ENCODE measurements at regions not wholly inside any gene's neighbourhood (a gene's known extent, or its start where the extent isn't known, plus 50 kb on each side); places are given as distances from the start of the nearest gene placed in this dataset.
A peak's percentile ranks its signal among the peaks of the same experiment; 100 is the strongest.

DNA sequence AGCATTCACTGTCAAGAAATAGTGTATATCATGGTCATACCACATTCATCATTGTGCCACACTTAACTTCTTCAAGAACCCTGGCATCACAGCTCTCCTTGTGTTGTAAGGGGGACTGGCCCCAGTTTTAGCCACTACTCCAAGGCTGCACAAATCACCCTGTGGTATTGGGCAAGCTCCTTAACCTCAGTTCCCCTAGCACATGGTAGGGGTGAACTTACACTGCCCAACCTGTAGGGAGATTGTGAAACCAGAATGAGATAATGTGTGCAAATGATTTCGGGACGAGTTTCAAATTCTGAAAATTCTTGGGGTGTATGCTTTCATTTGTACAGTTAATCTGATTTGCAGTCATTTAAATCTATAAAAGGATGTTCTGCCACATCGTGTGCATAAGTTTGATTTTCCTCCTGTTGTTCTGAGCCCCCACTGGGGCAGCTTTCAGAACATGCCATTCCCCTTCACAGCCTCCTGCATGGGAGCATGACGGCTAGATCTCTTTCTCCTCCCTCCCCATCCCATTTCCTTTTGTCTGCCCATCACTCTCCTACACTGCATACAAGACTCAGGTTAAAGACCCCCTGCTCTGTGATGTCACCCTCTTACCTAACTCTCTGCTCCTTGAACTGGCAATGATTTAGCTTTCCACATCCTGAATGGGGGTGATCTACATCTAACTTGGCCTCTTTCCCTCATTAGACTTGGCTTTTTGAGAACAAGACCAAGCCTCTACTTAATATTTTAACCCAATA lies 290.3 kb downstream of the CHRM3 start:
- DNase-seq (ENCODE audit: extremely low read depth in 1 of 2, low read depth in 1 of 2), result no peak

DNA sequence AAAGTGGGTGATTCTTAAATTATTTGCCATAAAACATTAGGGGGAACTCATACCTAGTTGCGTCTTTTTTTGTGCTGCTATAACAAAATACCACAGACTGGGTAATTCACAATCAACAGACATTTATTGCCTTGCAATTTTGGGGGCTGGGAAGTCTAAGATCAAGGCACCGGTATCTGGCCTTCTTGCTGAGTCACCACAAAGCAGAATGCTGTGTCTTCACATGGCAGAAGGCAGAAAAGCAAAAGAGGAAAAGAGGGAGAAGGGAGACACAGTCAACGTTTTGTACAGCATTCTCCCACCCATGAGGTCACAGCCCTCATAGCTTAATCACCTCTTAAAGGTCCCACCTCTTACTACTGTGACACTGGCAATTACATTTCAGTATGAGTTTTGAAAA lies 291.0 kb downstream of the CHRM3 start:
- DNase-seq (ENCODE audit: extremely low read depth in 1 of 2, low read depth in 1 of 2), result no peak

DNA sequence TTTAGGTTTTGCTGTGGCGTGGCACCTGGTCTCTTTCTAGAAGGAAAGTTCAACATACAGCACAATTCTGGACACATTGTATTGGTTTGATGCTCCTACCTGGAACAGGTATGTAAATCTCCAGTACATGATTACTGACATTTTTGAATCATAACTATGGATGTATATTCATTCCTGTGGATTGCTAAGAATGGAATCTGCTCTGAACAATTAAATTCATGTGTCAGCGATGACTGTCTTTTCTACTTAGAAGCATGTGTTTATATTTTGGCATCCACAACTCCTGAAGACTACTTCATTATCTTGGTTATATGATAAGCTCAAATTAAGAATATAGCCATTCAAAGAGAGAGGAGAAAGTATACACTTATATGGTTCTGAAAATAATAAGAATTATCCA lies 291.8 kb downstream of the CHRM3 start:
- no peak for DNase-seq (ENCODE audit: extremely low read depth in 1 of 2, low read depth in 1 of 2)

DNA sequence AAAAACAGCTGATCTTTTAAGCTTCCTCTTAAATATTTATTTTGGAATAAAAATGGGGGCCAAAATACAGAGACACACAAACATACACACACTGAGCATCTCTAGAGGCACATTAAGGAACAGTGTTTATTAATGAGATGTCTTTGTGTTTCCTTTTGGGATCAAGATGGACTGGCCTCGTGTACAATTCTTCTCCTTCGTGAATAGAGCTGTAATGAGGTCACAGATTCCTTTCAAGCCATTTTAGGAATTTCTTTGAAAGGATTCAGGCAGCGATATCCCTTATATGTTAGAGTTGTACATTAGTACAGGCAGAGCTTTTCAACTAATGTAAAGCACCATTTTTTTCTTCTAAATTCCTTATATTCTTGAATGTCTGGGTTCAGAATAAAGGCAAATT lies 295.7 kb downstream of the CHRM3 start:
- no peak for DNase-seq (ENCODE audit: extremely low read depth in 1 of 2, low read depth in 1 of 2)

DNA sequence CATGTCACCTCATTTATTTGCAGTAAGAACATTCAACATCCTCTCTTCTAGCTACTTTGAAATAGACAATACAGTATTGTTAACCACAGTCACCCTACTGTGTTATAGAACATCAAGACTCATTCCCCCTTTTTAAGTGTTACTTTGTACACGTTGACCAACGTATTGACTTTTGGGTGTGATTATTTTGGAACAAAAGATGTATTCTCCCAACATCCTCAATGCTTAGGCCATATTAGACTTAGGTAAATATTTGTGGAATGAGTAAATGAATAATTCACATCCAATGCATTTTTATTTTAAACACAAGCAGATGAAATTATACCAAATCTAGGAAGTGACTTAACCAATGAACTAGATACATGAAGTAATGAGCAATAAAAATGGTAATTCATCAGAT lies 296.6 kb downstream of the CHRM3 start:
- DNase-seq (ENCODE audit: extremely low read depth in 1 of 2, low read depth in 1 of 2), result no peak

DNA sequence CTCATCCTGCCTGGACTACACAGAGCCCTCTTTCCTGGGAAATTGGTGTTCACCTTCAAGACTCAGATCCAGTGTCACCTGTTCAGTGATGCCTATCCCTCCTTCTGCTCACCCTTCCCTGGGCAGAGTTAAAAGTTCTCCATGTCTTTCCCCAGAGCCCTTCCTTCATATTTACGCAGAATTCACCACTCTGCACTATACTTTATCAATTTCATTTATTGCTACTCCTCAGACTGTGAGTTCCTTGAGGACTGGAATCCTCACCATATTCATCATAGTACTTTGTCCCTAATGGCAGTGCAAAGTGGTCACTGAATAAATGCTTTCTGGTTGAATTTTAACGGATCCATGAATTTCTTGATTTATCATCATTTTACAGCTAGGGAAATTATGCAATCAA lies 300.0 kb downstream of the CHRM3 start:
- DNase-seq (ENCODE audit: extremely low read depth in 1 of 2, low read depth in 1 of 2), result no peak

DNA sequence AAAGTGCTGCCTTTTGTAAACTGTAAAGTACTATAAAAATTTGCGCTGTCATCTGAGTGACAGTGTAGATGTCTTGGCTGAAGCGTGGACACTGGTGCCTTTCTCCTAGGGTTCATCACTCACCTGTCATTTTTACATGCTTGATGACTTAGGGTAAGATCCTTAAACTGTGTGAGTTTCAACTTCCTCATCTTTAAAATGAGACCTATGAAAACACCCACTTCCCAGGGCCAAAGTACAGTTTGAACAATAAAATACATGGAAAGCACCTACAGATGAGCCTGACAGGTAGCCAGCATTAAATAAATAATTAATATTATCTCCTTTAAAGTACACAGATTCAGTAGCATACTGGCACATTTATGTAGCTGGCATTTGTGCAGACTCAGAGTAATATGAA lies 309.9 kb downstream of the CHRM3 start:
- DNase-seq (ENCODE audit: extremely low read depth in 1 of 2, low read depth in 1 of 2), result no peak

DNA sequence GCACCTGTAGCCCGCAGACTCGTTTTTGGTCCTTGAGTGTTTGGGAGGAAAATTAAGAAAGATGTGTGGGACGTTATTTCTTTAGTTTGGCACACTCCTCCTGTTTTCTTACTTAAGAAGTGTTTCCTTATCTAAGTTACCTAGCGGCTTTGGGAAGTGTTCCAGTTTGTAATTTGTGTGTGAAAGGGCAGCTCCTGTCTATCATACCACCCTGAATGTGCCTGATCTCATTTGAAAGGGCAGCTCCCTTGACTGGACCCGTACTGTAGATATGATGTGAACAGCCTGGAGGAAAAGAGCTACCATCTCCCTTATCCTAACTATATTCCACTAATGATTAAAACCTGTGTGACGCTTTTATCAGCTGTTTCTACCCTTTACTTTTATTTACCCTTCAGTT lies 314.3 kb downstream of the CHRM3 start:
- DNase-seq (ENCODE audit: extremely low read depth in 1 of 2, low read depth in 1 of 2), result no peak

DNA sequence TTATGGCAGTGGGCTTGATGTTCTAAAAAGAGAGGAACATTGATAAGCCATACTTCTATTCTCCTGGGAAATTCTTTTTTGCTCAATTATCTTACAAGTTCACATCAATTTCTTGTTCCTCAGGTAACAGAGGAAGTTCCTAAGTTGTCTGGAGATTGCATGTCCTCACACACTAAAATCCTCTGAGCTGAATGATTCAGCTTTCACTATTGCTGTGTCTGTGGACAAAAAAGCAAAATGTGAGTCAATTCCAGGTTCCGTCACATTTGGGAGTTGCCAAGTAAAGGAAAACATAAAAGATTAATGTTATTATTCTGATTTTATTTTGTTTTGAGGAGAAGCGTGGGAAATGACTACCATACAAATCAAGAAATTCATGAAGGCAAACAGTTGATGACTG lies 316.7 kb downstream of the CHRM3 start:
- DNase-seq (ENCODE audit: extremely low read depth in 1 of 2, low read depth in 1 of 2), result no peak

DNA sequence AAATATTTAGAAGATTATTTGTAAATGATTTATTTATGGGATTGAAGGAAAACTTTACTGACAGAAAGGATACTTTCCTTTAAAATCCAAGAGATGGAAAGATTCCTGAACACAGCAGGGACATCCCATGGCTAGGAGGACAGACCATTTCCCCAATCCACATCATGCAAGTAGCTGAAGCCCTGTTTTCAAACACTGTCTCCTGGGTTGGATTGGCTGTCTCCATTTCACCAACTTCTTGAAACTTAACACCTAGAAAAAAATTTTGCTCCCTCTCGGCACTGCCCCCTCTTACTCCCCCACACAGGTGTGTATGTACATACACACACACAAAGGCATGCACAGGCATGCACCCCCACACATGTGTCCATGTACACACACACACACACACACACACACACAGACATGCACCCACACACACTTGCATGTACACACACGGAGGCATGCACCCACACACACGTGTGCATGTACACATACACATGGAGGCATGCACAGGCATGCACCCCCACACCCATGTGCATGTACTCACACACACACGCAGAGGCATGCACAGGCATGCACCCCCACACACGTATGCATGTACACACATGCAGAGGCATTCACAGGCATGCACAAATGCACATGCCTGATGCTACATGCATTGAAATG lies 320.0 kb downstream of the CHRM3 start:
- DNase-seq (ENCODE audit: extremely low read depth in 1 of 2, low read depth in 1 of 2), result no peak

DNA sequence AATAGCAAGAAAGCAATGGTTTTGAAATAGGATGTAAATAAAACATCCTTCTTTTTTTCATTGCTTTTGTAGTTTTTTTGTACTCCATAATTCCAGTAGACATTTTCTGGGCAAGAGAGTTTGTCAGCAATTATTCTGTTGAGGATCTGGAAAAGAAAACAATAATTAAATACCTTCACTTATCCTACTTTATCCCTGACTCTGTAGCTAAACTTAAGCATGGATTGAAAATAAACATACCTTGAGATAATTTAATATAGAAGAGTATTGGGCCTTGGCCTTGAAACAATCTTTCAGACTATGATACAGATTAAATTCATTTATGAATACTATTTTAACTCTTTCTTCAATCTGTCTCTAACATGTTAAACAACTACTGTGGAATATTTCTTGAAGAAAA lies 321.2 kb downstream of the CHRM3 start:
- DNase-seq (ENCODE audit: extremely low read depth in 1 of 2, low read depth in 1 of 2), result no peak

DNA sequence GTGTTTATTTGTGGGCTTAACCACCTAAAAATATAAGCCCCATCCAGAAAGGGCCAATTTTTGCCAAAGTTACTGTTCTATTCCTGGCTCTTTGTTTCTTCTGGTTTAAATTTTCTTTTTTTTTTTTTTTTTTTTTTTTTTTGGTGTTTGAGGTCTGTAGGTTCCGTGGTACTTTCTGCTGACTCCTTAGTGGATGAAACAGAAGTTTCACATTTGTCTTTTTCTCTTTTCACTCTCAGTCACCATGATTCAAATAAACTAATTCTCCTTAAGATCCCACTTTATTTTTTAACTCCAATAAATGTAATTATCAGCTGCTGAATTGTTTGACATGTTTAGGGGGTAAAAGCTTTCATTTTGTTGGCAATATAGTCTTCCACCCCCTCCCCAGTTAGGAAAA lies 322.3 kb downstream of the CHRM3 start:
- DNase-seq (ENCODE audit: extremely low read depth in 1 of 2, low read depth in 1 of 2), result no peak

DNA sequence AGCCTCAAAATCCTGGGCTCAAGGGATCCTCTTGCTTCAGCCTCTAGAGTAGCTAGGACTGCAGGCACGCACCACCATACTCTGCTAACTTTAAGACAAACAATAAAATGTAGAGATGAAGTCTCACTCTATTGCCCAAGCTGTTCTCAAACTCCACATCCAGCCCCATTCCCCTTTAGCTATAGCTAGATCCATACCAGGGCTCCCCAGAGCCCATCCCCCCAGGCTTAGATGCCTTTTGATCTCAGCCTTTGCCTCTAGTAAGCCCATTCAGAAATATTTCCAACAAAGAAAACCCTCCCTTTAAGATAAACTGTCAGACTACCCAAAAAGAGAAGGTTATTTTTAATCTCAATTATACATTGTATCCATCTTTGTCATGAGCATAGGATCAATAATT lies 325.4 kb downstream of the CHRM3 start:
- no peak for DNase-seq (ENCODE audit: extremely low read depth in 1 of 2, low read depth in 1 of 2)

DNA sequence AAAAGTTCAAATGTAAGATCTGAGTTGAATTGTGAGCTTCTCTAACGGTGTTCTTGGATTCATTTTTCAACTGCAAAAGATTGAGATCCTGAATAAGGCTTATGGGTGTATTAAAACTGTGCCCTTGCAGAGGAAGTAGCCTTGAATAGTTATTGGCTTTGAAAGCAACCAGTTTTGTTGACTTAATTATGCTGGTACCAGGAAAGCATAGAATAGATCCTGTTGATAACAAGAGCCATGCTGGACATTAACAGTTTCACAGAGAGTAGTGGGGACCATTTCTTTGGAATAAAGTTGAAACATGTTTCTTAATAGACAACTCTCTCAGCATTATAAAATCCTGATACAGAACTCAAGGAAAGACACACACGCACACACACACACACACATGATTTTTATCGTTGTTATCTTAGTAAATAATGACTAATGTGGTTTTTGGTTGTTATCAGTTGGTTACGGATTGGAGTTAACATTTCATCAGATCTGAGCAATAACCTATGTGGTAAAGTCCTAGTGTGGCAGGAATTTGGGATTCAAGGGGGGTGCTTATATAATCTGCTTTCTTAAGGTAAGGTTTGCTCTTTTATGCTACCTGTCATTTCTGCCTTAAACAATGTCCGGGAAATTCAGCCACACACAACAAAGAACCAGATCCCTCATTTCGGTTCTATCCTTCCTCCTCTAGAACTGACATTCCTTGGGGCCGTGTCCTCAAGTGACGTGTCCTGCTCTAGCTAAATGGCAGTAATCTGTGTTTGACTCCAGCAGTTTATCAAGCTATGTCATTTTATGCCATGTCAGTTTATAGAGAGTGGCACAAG lies 330.9 kb downstream of the CHRM3 start:
- DNase-seq (ENCODE audit: extremely low read depth in 1 of 2, low read depth in 1 of 2), result no peak

DNA sequence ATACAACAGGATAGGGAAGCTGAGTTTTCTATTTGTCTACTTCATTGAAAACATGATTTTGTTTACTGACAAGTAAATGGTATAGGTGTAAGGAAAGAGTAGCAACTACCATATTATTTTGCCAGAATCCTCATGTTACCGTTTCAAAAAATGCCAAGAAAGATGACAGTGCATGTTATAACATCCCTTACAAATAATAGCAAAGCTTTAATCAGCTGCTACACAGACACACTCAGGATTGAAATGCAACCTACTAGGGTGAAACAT lies 331.5 kb downstream of the CHRM3 start:
- DNase-seq (ENCODE audit: extremely low read depth in 1 of 2, low read depth in 1 of 2), result no peak

DNA sequence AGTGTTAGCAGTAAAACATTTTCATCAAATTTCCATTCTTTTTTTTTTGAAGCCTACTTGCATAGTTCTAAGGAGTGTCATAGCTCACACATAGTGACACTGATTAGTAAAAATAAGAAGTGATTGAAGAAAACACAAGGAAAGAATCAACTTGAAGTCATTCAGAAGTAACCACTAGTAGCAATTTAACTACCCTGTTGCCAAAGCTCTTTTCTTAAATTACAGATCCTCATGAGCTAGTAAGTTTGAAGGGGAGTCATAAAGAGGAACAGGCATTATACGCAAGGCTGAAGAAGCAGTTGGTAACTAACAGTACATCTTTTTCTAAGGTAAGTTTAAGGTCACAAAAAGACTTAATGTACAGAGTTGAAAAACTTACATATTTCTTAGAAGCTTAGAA lies 332.2 kb downstream of the CHRM3 start:
- no peak for DNase-seq (ENCODE audit: extremely low read depth in 1 of 2, low read depth in 1 of 2)

DNA sequence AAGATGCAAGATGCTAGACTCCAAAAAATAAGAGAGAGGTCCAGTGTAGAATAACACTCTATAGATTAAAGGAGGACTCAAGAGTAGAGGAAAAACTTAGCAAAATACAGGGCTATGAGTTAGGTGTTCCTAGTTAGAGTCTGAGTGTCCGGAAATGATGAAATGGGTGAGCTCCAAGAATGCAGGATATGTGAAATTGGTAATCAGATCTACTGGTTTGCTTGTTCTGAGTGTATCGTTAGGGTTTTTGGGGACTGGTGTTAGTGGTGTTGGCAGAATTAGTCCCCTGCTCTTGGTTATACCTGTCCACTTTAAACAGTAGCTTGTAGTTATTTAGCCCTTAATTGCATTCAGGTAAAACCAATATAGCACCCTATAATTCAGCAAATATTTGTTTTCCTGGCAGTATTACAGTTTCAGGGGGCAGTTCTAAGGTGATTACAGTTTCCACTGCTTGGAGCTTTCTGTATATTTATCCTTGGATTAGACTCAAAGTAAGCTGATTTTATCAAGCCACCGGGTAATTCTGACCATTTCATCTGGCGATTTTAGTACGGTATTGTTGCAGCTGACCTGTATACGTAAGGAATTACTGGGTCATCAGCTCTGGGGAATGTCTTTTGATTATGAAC lies 332.7 kb downstream of the CHRM3 start:
- no peak for DNase-seq (ENCODE audit: extremely low read depth in 1 of 2, low read depth in 1 of 2)

DNA sequence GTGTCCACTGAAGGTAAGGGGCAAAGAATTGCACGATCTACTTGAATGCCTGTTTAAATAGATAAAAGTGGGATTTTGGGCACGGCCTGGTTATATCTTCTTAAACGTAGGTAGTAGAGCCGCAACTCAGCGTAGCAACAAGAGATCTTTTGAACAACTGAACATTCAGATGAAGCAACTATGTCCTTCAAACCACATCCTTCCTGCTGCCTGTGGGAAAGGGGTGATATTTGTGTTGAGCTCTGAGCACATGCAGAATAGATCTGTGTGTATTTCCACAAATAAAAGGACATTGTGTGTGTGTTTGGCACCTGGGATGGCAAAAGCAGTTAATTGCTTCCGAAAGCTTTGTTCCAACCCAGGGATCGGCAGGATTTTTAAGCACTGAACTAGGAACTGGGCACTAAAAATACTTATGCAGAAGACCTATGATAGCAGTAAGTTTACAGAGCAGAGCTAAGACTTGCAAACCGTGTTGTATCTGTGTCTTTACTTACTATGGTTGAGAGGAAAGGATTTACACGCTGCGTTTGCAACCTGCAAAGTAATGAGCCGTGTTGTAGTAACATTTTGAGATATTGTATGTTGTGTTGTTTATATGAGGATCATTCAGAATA lies 333.4 kb downstream of the CHRM3 start:
- DNase-seq (ENCODE audit: extremely low read depth in 1 of 2, low read depth in 1 of 2), result peak; percentile 2 to 6

DNA sequence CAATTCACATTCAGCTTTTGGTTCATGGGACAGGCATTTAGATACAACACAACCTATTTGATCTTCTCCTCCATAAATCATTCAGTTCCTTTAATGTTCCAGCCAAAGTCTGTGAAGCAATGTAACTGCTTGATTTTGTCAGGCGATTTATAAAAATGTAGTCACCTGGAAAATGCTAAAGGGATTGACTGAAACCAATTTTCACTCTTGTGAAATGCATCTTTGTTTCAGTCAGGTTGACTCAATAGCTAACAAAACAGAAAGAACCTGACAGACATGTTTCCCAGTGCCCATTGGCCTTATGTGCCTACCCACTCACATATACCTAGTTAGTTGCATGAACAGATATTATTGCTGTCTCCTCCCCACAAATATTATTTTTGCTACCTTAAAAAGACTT lies 335.7 kb downstream of the CHRM3 start:
- no peak for DNase-seq (ENCODE audit: extremely low read depth in 1 of 2, low read depth in 1 of 2)

DNA sequence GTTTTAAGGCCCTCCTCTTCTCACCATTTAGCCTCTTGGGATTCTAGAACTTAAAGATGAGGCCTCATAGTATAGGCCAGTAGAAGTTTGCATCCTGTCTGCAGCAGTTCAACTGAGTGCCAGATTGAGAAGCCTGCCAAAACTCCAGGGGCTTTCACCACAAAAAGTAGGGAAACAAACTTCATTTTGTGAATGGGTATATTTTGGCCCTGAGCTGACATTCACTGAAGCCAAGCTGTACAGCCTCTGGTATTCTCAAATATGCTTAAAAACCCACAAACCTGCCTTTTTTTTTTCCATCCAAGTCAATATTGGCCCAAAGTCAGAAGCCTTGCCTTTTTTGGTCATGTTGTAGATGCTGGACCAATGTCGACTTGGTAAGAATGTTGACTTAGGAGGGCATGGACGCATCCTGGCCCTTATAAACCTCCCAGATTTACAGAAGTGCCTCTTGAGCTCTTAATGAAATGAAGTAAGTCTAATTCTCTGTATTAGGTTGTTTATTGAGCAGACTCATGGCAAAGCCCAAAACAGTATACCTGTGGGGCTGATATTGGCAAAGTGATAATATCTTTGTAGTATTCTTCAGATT lies 337.5 kb downstream of the CHRM3 start:
- DNase-seq (ENCODE audit: extremely low read depth in 1 of 2, low read depth in 1 of 2), result no peak

DNA sequence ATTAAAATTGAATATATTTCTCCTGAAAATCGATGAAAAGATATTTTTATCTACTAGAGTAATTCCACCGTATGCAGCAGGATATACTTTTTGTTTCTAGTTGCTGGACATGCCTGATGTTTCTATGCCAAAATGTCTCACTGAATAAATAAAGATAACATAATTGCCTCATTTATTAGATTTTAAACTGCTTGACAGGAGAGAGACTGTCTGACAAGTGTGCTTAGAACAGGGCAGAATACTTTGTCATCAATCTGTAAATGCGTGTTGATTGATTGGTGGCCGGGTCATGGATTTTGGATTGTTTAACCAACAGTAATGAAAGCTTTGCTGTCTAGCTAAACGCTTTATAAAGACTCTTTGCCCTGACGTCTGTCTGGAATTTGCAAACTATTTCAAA lies 339.0 kb downstream of the CHRM3 start:
- no peak for DNase-seq (ENCODE audit: extremely low read depth in 1 of 2, low read depth in 1 of 2)

All from activated CD8-positive, alpha-beta memory T cell treated with anti-CD3 and anti-CD28 coated beads for 1 hour (primary cell).